ENCODE measurements at regions not wholly inside any gene's neighbourhood (a gene's known extent, or its start where the extent isn't known, plus 50 kb on each side); places are given as distances from the start of the nearest gene placed in this dataset.

GRCh38 chr10:65292551-65292950 is 1633.3 kb upstream of the LRRTM3 start:
- in situ Hi-C loops (cut with HindIII; ENCODE audit: low sequenced_read_pairs): no loop called here

GRCh38 chr10:65294329-65294728 is 1631.5 kb upstream of the LRRTM3 start:
- in situ Hi-C loops (cut with HindIII; ENCODE audit: low sequenced_read_pairs): no loop called here

- in situ Hi-C loops (cut with HindIII; ENCODE audit: low sequenced_read_pairs): no loop called here
These were observed 1624.7 kb upstream of the LRRTM3 start for GRCh38 chr10:65301181-65301580.

- in situ Hi-C loops (cut with HindIII; ENCODE audit: low sequenced_read_pairs): no loop called here
These were observed 1619.6 kb upstream of the LRRTM3 start for GRCh38 chr10:65306201-65306600.

- in situ Hi-C loops (cut with HindIII; ENCODE audit: low sequenced_read_pairs): no loop called here
These were observed 1613.0 kb upstream of the LRRTM3 start for GRCh38 chr10:65312876-65313275.

GRCh38 chr10:65313406-65313805 is 1612.4 kb upstream of the LRRTM3 start:
- in situ Hi-C loops (cut with HindIII; ENCODE audit: low sequenced_read_pairs): no loop called here

GRCh38 chr10:65314253-65314652 is 1611.6 kb upstream of the LRRTM3 start:
- in situ Hi-C loops (cut with HindIII; ENCODE audit: low sequenced_read_pairs): no loop called here

GRCh38 chr10:65319493-65319892 is 1606.3 kb upstream of the LRRTM3 start:
- in situ Hi-C loops (cut with HindIII; ENCODE audit: low sequenced_read_pairs): no loop called here

GRCh38 chr10:65320236-65321026 is 1605.4 kb upstream of the LRRTM3 start:
- in situ Hi-C loops (cut with HindIII; ENCODE audit: low sequenced_read_pairs): no loop called here

GRCh38 chr10:65323802-65324201 is 1602.0 kb upstream of the LRRTM3 start:
- in situ Hi-C loops (cut with HindIII; ENCODE audit: low sequenced_read_pairs): no loop called here

GRCh38 chr10:65325913-65326312 is 1599.9 kb upstream of the LRRTM3 start:
- in situ Hi-C loops (cut with HindIII; ENCODE audit: low sequenced_read_pairs): no loop called here

GRCh38 chr10:65328486-65328885 is 1597.3 kb upstream of the LRRTM3 start:
- in situ Hi-C loops (cut with HindIII; ENCODE audit: low sequenced_read_pairs): no loop called here

- in situ Hi-C loops (cut with HindIII; ENCODE audit: low sequenced_read_pairs): no loop called here
These were observed 1590.5 kb upstream of the LRRTM3 start for GRCh38 chr10:65335311-65335710.

GRCh38 chr10:65340340-65340739 is 1585.5 kb upstream of the LRRTM3 start:
- in situ Hi-C loops (cut with HindIII; ENCODE audit: low sequenced_read_pairs): no loop called here

- in situ Hi-C loops (cut with HindIII; ENCODE audit: low sequenced_read_pairs): no loop called here
These were observed 1584.4 kb upstream of the LRRTM3 start for GRCh38 chr10:65341323-65341925.

- in situ Hi-C loops (cut with HindIII; ENCODE audit: low sequenced_read_pairs): no loop called here
These were observed 1583.6 kb upstream of the LRRTM3 start for GRCh38 chr10:65342245-65342644.

- in situ Hi-C loops (cut with HindIII; ENCODE audit: low sequenced_read_pairs): no loop called here
These were observed 1579.4 kb upstream of the LRRTM3 start for GRCh38 chr10:65346466-65346865.

GRCh38 chr10:65348637-65349036 is 1577.2 kb upstream of the LRRTM3 start:
- in situ Hi-C loops (cut with HindIII; ENCODE audit: low sequenced_read_pairs): no loop called here

GRCh38 chr10:65350611-65351010 is 1575.2 kb upstream of the LRRTM3 start:
- in situ Hi-C loops (cut with HindIII; ENCODE audit: low sequenced_read_pairs): no loop called here

- in situ Hi-C loops (cut with HindIII; ENCODE audit: low sequenced_read_pairs): no loop called here
These were observed 1570.6 kb upstream of the LRRTM3 start for GRCh38 chr10:65355141-65355680.

GRCh38 chr10:65358565-65358964 is 1567.3 kb upstream of the LRRTM3 start:
- in situ Hi-C loops (cut with HindIII; ENCODE audit: low sequenced_read_pairs): no loop called here

- in situ Hi-C loops (cut with HindIII; ENCODE audit: low sequenced_read_pairs): no loop called here
These were observed 1565.3 kb upstream of the LRRTM3 start for GRCh38 chr10:65360497-65360896.
